GM21390 (cell line): ENCODE measurements at regions not wholly inside any gene's neighbourhood (a gene's known extent, or its start where the extent isn't known, plus 50 kb on each side); places are given as distances from the start of the nearest gene placed in this dataset.
"Not testable (repeated sequence)": the region's sequence is repeated elsewhere in the genome, so short reads cannot be mapped to it uniquely, and the experiment has no call there.

Source experiments
- ATAC-seq: cut with Tn5 transposase; IDR thresholded peaks from one replicate; pipeline ENCODE4 v1.9.1; 2021; ENCODE audit not compliant: unreplicated experiment

GRCh38 chr2:91520972-91521535 is 2829.6 kb downstream of the RPIA start:
- ATAC-seq: not testable (repeated sequence)

GRCh38 chr2:91521944-91522343 is 2830.5 kb downstream of the RPIA start:
- ATAC-seq: not testable (repeated sequence)

GRCh38 chr2:91522877-91523276 is 2831.4 kb downstream of the RPIA start:
- not testable (repeated sequence) for ATAC-seq

DNA sequence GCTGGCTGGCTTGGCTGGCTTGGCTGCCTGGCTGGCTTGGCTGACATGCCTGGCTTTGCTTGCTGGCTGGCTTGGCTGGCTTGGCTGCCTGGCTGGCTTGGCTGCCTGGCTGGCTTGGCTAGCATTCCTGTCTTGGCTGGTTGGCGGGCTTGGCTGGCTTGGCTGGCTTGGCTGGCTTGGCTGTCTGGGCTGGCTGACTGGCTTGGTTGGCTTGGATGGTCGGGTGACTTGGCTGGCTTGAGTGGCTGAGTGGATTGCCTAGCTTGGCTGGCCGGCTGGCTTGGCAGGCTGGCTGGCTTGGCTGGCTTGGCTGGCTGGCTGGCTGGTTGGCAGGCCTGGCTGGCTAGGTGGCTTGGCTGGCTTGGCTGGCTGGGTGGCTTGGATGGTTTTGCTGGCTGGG is 2832.3 kb downstream of the RPIA start:
- not testable (repeated sequence) for ATAC-seq

DNA sequence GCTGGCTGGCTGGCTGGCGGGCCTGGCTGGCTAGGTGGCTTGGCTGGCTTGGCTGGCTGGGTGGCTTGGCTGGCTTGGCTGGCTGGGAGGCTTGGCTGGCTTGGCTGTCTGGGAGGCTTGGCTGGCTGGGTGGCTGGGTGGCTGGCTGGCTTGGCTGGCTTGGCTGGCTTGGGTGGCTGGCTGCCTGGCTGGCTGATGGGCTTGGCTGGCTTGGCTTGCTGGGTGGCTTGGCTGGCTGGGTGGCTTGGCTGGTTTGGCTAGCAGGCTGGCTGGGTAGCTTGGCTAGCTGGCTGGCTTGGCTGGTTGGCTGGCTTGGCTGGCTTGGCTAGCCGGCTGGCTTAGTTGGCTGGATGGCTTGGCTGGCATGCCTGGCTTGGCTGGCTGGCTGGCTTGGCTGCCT is 2834.1 kb downstream of the RPIA start:
- ATAC-seq: not testable (repeated sequence)

- not testable (repeated sequence) for ATAC-seq
Observed at GRCh38 chr2:91526083-91526482, 2834.6 kb downstream of the RPIA start.

- ATAC-seq: not testable (repeated sequence)
Observed at GRCh38 chr2:91527056-91527455, 2835.6 kb downstream of the RPIA start.

DNA sequence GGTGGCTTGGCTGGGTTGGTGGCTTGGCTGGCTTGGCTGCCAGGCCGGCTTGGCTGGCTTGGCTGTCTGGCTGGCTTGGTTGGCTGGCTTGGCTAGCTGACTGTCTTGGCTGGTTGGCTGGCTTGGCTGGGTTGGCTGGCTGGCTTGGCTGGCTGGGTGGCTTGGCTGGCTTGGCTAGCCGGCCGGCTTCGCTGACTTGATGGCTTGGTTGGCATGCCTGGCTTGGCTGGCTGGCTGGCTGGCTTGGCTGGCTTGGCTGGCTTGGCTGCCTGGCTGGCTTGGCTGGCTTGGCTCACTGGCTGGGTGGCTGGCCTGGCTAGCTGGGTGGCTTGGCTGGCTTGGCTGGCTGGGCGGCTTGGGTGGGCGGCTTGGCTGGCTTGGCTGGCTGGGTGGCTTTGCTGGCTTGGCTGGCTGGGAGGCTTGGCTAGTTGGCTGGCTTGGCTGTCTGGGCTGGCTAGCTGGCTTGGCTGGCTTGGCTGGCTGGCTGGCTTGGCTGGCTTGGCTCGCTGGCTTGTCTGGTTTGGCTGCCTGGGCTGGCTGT is 2836.1 kb downstream of the RPIA start:
- ATAC-seq: not testable (repeated sequence)

DNA sequence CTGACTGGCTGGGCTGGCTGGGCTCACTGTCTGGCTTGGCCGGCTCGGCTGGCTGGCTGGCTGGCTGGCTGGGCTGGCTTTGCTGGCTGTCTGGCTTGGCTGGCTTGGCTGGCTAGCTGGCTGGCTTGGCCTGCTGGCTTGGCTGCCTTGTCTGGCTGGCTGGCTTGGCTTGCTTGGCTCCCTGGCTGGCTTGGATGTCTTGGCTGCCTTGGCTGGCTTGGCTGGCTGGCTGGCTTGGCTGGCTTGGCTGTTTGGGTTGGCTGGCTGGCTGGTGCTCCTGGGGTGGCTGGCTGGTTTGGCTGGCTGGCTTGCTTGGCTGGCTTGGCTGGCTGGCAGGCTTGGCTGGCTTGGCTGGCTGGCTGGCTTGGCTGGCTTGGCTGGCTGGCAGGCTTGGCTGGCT is 2836.9 kb downstream of the RPIA start:
- ATAC-seq: not testable (repeated sequence)

DNA sequence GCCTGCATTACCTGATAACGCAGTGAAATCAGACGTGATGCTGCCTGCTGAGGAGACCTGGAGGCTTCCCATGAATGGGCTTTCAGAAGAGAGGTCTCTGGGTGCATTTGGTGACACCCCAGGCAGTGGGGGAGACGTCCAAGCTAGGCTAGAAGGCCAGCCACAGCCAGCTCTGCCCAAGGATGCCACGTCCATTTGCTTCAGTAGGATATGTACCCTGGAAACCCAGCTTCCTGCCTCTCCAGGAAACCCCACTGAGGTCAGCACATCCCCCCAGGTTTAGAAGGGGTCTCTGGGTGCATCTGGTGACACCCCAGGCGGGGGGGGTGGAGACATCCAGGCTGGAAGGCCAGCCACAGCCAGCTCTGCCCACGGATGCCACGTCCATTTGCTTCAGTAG is 2844.6 kb downstream of the RPIA start:
- not testable (repeated sequence) for ATAC-seq

DNA sequence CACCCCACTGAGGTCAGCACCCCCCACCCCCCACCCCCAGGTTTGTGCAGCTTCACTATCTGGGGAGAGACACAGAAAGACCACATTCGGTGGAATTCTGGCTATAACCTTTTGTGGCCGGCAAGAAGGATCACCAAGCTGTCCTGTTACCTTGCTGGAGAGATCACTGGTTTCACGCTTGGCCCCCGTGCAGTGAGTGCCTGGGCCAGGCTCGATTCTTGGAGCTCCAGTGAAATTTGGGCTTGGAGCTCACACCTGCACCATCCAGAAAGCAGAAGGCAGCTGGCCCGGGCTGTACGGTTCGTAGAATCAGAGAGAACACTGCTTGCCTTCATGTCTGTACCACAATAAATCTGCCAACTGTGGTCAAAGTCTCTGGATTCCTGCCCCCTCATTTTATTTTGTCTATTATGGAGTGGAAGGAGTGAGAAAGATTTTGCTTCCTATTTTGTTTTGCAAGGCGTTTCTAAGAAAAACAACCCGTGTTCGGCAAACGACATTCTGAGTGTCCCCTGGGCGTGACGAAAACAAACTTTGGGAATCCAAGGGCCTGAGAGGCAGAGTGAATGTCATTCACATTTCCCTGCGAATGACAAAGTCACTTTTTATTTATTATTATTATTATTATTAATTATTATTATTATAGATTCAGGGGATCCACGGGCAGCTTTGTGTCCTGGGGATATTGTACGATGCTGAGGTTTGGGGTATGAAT is 2845.2 kb downstream of the RPIA start:
- ATAC-seq: not testable (repeated sequence)

- ATAC-seq: not testable (repeated sequence)
Observed at GRCh38 chr2:91549316-91549715, 2857.8 kb downstream of the RPIA start.

DNA sequence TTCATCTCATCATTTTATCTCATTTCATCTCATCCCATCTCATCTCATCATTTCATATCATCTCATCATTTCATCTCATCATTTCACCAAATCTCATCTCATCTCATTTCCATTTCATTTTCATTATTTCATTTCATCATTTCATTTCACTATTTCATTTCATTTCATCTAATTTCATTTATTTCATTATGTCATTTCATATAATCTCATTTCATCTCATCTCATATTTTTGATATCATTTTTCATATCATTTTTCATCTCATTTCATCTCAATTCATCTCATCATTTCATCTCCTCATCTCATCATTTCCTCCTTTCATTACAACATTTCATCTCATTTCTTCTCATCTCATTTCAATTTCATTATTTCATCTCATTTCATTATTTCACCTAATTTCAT is 2866.8 kb downstream of the RPIA start:
- not testable (repeated sequence) for ATAC-seq

DNA sequence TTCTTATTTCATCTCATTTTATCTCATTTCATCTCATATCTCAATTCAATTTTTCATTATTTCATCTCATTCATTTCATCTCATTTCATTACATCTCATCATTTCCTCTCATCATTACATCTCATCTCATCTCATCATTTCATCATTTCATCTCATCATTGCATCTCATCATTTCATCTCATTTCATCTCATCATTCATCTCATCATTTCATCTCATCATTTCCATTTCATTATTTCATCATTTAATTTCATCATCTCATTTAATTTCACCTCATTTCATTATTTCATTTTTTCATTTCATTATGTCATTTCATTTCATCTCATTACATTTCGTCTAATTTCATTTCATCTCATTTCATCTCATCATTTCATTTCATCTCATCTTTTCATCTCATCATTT is 2867.8 kb downstream of the RPIA start:
- not testable (repeated sequence) for ATAC-seq

- ATAC-seq: not testable (repeated sequence)
Observed at GRCh38 chr2:91559886-91560614, 2868.6 kb downstream of the RPIA start.

GRCh38 chr2:91562184-91562583 is 2870.7 kb downstream of the RPIA start:
- not testable (repeated sequence) for ATAC-seq

DNA sequence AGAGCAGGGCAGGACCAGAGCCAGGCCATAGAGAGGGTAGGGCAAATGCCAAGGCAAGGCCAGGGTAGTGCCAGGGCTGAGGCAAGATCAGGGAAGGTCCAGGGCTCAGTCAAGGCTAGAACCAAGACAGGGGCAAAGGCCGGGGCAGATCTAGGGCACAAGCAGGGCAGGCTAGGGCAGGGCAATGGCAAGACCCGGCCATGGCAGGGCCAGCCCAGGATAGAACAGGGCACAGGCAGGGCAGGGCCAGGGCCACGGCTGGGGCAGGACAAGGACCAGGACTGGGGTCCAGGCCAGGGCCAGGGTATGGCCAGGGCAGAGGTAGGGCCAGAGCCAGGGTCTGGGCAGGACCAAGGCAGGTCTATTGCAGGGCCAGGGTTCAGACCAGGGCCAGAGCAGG is 2873.2 kb downstream of the RPIA start:
- not testable (repeated sequence) for ATAC-seq

- not testable (repeated sequence) for ATAC-seq
Observed at GRCh38 chr2:91565689-91566430, 2874.4 kb downstream of the RPIA start.

- ATAC-seq: not testable (repeated sequence)
Observed at GRCh38 chr2:91566611-91567010, 2875.1 kb downstream of the RPIA start.

DNA sequence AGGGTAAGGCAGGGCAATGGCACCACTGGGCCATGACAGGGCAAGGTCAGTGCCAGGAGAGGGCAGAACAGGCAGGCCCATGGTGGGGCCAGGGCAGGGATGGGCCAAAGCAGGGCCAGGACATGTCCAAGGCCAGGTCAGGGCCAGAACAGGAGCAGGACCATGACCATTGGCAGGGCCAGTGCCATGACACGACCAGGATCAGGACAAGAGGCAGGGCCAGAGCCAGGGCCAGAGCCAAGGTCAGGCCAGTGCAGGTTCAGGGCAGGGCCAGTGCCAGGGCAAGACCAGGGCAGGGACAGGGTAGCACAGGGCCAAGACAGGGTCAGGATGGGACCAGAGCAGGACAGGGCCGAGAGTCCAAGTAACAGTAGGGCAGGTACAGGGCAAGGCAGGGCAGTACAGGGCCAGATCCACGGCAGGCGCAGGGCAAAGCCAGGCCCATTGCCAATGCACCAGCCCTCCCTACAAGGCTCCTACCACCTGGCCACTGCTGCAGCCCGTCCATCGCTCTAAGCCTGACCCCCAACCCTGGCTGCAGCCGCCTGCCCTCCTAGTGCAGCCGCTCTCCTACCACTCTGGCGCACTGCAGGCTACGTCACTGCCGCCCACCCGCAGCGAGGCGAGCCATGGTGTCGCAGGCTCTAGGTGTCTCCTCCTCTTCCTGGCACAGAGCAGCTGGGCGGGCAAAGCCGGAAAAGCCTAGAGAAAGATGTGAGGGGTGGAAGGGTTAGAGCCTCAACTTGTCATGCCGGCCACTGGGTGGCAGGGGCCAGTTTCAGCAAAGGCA is 2876.3 kb downstream of the RPIA start:
- not testable (repeated sequence) for ATAC-seq
